Effector memory CD4-positive, alpha-beta T cell (primary cell): ENCODE measurements at regions not wholly inside any gene's neighbourhood (a gene's known extent, or its start where the extent isn't known, plus 50 kb on each side); places are given as distances from the start of the nearest gene placed in this dataset.

Experiments
- DNase-seq, 3 donors: peaks; one replicate each; pipeline ENCODE4 v3.0.0-alpha.2; 2020
- H3K27ac ChIP-seq: 2 replicates; pipeline ENCODE4 v1.7.0; 2013; ENCODE audit warnings: mild to moderate bottlenecking, low read length, moderate library complexity; ENCODE audit not compliant: insufficient read depth, poor library complexity, severe bottlenecking
- H3K27me3 ChIP-seq: replicated peaks from 2 replicates; pipeline ENCODE4 v1.7.0; 2013; ENCODE audit warnings: mild to moderate bottlenecking, low read length; ENCODE audit not compliant: insufficient read depth, control insufficient read depth, poor library complexity, severe bottlenecking
- H3K36me3 ChIP-seq: 2 replicates; pipeline ENCODE4 v1.7.0; 2013; ENCODE audit warnings: mild to moderate bottlenecking, low read length, moderate library complexity; ENCODE audit not compliant: control insufficient read depth, insufficient read depth
- H3K4me1 ChIP-seq: 2 replicates; pipeline ENCODE4 v1.7.0; 2013; ENCODE audit warnings: low read length, mild to moderate bottlenecking; ENCODE audit not compliant: control insufficient read depth, insufficient read depth, poor library complexity, severe bottlenecking
- H3K4me3 ChIP-seq: 2 replicates; pipeline ENCODE4 v1.7.0; 2013; ENCODE audit warnings: low read length, low read depth, mild to moderate bottlenecking; ENCODE audit not compliant: insufficient read depth, poor library complexity, severe bottlenecking
- H3K9me3 ChIP-seq: 2 replicates; pipeline ENCODE4 v1.7.0; 2013; ENCODE audit warnings: mild to moderate bottlenecking, low read length, moderate library complexity; ENCODE audit not compliant: control insufficient read depth

DNA sequence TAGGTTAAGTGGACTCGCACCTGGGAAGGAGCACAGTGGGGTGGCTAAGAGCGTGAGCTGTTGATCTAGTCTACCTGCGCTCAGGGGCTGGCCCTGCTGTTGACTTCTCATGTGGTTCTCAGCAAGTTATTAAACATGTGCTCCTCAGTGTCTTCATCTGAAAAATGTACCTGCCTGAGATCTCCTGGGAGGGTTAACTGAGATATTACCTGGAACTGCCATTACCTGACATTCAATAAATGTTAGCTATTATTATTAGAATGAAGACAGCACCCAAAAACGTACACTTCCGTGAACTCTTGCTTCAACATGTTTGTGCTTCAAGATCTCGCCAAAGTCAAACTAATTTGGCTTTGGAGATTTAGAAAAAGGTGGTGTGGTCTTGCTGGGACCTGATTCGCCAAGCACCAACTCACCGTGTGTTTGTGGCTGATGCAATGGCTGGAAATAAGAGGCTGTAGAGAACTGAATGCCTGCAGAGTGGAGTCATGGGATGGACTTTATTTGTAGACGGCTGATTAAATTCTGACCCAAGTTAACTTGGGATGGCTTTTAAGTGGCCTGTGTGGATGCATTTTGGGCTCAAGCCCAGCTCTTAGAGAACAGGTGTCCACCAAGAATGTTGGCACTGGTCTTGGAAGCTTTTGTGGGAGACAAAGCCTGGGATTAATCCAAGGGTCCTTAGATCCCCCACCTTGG lies 692.9 kb downstream of the QKI start:
- H3K9me3 ChIP-seq = no peaks in the 10 kb centered on the region
- no peak overlapping the region for H3K27ac ChIP-seq
- no peak for DNase-seq

DNA sequence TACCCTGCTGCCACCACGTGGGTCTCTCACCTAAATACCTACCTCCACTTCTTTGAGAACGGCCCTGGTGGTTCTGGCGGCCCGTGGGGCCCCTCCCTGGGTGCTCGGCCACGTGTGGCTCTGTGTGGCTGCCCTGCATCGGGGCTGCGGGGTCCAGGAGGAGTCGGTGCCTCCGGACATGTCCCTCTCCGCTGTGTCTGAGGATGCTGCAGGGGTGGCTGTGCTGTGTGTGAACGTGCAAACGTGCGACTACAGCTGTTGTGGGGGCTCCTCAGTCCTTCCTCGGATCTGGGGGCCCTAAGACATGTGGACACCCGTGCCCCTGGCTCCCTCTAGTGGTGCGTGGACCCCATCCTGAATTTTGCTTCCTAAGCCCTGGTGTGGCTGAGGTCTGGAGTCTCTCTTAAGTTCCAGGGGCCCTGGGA lies 691.8 kb downstream of the QKI start:
- H3K27me3 ChIP-seq = no peaks in the 10 kb centered on the region
- no peak overlapping the region for H3K27ac ChIP-seq
- no peak for DNase-seq
- H3K4me3 ChIP-seq = no peak overlapping the region
- H3K4me1 ChIP-seq = no peaks in the 10 kb centered on the region
- H3K36me3 ChIP-seq = no peaks in the 10 kb centered on the region
- no peaks in the 10 kb centered on the region for H3K9me3 ChIP-seq

More for the DNA sequence above, 692.9 kb downstream of the QKI start:
- H3K4me3 ChIP-seq = no peak overlapping the region
- no peaks in the 10 kb centered on the region for H3K4me1 ChIP-seq
- H3K36me3 ChIP-seq = no peaks in the 10 kb centered on the region
- no peaks in the 10 kb centered on the region for H3K27me3 ChIP-seq

DNA sequence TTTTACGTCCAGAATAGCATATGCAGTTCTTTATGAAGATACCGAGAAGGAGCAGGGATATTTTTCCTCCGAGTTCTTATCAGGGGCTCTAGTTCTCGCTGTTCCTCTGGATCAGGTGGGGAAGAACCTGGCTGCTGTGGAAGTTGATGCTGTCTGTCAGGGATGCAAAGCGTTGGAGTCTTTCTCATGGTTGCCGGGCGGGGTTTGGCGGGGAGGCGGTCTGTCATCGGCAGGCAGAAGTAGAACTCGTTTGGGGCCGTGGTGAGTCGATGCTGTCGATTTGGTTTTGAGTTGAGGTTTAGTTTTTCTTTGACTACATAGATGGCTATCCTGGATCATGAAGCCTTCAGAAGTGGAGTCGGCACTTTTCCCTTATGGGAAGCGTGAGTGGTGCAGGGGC lies 691.2 kb downstream of the QKI start:
- no peaks in the 10 kb centered on the region for H3K9me3 ChIP-seq
- no peak overlapping the region for H3K4me3 ChIP-seq
- DNase-seq = no peak
- no peaks in the 10 kb centered on the region for H3K27me3 ChIP-seq
- no peak overlapping the region for H3K27ac ChIP-seq
- no peaks in the 10 kb centered on the region for H3K36me3 ChIP-seq
- H3K4me1 ChIP-seq = no peaks in the 10 kb centered on the region

DNA sequence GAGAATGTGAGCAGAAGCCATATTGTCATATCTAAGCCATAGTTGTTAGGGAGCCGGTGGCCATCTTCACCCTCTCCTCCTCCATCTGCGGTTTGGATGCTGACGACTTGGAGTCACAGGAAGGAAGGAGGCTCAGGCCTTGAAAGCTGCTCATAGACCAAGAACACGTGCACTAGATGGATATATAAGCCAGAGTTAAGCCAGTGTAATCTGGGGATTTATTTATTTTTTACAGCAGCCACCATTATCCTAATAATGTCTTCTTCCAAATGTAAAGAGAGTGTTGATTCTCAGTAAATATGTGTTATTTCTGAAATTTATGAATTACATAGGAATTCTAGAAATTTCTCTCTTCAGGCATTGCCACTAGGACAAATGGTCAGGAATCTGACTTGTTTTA lies 689.9 kb downstream of the QKI start:
- H3K36me3 ChIP-seq = no peaks in the 10 kb centered on the region
- DNase-seq = no peak
- H3K4me3 ChIP-seq = no peak overlapping the region
- no peaks in the 10 kb centered on the region for H3K9me3 ChIP-seq
- H3K27ac ChIP-seq = no peak overlapping the region
- H3K4me1 ChIP-seq = no peaks in the 10 kb centered on the region
- no peaks in the 10 kb centered on the region for H3K27me3 ChIP-seq

DNA sequence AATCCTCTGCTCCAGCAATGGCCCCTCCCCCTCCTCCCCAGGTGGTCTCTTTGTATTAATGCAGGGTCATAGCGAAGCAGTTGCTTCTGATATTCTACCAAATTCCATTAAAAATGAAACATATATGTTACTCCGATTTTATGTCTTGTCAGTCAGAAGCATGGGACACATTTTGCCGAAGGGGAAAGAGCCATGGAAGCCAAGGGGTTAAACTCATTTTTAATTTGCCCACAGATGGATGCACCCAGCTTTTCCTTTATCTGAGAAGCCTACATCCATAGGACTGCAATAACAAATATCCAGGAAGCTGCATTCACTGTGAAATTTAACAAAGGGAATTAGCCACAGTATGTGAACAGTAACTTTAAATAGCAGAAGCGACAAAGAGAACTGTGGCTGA lies 688.2 kb downstream of the QKI start:
- Histone ChIP-seq H3K27ac (no peak overlapping the region), H3K27me3 (no peaks in the 10 kb centered on the region), H3K4me1 (no peaks in the 10 kb centered on the region), H3K9me3 (no peaks in the 10 kb centered on the region), H3K4me3 (no peak overlapping the region), H3K36me3 (no peaks in the 10 kb centered on the region)
- no peak for DNase-seq

DNA sequence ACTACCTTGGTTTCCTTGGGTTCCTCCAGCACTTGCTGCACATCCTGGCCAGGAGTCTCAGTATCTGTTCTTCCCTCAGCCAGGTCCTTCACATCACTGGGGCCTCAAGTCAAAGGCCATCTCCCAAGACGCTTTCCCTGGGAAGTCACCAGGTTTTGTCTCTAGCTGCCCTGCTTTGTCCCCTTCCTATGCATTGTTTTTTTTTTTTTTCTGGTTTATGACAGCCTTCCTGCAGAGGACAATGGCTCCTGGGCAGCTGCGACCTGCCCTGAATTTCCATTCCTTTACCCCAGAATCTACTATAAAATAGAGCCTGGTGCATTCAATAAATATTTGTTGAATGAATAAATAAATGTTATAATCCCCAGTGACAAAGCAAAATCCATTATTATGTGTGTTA lies 687.3 kb downstream of the QKI start:
- H3K36me3 ChIP-seq = no peaks in the 10 kb centered on the region
- H3K4me1 ChIP-seq = no peaks in the 10 kb centered on the region
- DNase-seq = no peak
- H3K4me3 ChIP-seq = no peak overlapping the region
- H3K27me3 ChIP-seq = no peaks in the 10 kb centered on the region
- H3K9me3 ChIP-seq = no peaks in the 10 kb centered on the region
- H3K27ac ChIP-seq = no peak overlapping the region

DNA sequence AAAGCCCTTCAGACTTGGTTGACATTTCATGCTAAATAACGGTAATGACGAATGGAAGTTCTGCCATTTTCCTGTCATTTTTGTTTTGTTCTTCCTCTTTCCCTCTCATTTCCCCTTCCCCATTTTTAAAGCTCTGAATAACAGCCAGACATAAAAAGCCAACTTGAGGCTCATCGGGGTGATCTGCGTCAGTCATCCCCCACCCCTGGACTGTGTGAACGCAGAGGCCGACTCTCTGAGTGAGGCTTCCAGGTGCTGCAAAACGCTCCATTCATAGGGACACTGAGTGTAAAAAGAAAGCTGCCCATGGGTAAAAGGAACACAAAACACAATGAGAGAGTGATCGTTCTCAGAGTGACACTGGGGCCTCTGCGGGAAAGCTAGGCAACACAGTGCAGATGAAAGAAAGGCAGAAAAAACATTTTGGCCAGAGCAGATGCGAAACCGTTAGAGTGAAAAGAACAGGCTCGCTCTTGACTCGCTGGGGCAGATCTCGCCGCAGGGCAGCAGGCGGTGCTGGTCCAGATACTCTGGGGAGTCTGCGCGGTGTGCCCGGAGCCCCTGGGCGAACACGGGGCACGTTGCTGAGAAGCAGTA lies 684.8 kb downstream of the QKI start:
- no peaks in the 10 kb centered on the region for H3K27me3 ChIP-seq
- no peak overlapping the region for H3K4me3 ChIP-seq
- H3K27ac ChIP-seq = no peak overlapping the region
- no peaks in the 10 kb centered on the region for H3K4me1 ChIP-seq
- no peaks in the 10 kb centered on the region for H3K36me3 ChIP-seq
- H3K9me3 ChIP-seq = no peaks in the 10 kb centered on the region
- no peak for DNase-seq

DNA sequence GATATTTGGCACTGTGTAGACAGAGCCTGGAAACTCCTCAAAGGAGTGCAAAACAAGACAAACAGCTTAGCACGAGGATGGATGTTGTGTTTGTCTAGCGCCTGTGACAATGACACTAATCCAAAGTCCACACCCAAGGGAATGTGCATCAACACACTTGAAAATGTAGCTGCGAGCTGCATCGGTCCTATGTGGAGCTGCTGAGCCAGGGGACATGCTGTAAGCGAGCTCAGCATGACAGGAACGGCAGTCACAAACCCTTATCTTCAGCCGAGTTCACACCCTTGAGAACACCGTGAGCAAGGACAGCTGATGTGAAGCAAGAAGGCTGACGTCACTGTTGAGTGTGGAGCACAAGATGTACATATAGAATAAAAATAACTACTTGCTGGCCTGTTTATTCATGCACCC lies 684.3 kb downstream of the QKI start:
- no peaks in the 10 kb centered on the region for H3K4me1 ChIP-seq
- DNase-seq = no peak
- no peak overlapping the region for H3K27ac ChIP-seq
- no peak overlapping the region for H3K4me3 ChIP-seq
- no peaks in the 10 kb centered on the region for H3K9me3 ChIP-seq
- H3K27me3 ChIP-seq = no peaks in the 10 kb centered on the region
- no peaks in the 10 kb centered on the region for H3K36me3 ChIP-seq

DNA sequence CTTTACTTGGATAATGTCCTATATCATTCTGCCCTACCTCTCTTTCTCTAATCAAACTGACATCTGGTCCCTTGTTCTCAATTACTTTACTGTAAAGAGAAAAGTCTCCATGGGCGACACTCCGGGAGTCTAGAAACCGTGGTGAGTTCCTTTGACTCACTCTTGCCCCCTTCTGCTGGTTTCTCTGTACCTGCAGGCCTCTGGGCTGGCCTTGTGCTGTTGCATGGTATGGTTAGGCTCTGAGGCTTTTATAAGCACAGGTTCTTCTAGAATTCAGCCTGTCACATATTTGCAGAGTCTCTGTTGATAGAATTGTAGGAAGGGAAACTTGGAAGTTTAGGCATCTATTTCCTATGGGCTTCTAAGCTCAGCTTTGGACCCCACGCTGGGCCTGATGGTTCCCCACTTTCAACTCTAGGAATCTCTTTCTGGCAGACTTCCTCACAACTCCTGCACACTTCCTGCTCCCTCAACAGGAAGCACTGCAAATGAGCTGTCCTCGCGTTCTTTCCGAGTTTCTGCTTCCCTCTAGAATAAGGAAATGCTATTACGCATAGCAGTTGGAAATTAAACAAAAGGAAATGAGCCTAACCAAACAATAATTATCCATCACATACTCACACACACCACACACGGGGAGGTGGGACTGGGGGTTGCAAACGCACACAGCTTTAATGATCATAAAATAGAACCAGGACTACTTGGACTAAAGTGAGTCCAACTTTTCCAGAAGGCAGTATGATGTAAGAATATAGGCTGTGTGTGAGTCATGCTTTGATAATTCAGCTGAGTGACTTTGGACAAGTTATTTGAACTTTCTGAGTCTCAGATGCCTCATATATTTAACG lies 683.3 kb downstream of the QKI start:
- Histone ChIP-seq H3K4me3 (no peak overlapping the region), H3K9me3 (no peaks in the 10 kb centered on the region), H3K27me3 (no peaks in the 10 kb centered on the region), H3K27ac (no peak overlapping the region), H3K4me1 (no peaks in the 10 kb centered on the region), H3K36me3 (no peaks in the 10 kb centered on the region)
- DNase-seq = no peak

DNA sequence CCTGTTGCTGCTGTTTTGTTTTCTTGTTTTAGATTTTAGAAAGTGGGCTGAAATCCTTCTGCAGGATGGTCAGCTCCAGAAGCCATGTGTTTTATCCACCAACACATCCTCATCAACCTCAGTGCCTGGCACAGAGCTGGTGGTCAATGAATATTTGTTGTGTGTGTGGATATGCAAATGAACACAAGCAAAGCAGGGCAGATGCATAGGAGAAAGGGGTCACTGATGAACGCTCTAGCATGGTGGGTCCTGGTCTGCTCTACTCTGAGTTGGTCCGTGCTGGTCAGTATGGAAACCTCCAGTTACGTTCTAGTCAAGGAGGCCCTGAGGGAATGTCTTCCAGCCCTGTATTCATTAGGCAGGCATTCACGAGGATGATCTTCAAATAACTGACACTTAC lies 682.5 kb downstream of the QKI start:
- no peak overlapping the region for H3K27ac ChIP-seq
- H3K27me3 ChIP-seq = no peaks in the 10 kb centered on the region

More for the DNA sequence above, 682.5 kb downstream of the QKI start:
- no peak overlapping the region for H3K4me3 ChIP-seq
- H3K9me3 ChIP-seq = no peaks in the 10 kb centered on the region
- no peaks in the 10 kb centered on the region for H3K36me3 ChIP-seq
- no peak for DNase-seq
- H3K4me1 ChIP-seq = no peaks in the 10 kb centered on the region
